ENCODE measurements at regions not wholly inside any gene's neighbourhood (a gene's known extent, or its start where the extent isn't known, plus 50 kb on each side); places are given as distances from the start of the nearest gene placed in this dataset.

DNA sequence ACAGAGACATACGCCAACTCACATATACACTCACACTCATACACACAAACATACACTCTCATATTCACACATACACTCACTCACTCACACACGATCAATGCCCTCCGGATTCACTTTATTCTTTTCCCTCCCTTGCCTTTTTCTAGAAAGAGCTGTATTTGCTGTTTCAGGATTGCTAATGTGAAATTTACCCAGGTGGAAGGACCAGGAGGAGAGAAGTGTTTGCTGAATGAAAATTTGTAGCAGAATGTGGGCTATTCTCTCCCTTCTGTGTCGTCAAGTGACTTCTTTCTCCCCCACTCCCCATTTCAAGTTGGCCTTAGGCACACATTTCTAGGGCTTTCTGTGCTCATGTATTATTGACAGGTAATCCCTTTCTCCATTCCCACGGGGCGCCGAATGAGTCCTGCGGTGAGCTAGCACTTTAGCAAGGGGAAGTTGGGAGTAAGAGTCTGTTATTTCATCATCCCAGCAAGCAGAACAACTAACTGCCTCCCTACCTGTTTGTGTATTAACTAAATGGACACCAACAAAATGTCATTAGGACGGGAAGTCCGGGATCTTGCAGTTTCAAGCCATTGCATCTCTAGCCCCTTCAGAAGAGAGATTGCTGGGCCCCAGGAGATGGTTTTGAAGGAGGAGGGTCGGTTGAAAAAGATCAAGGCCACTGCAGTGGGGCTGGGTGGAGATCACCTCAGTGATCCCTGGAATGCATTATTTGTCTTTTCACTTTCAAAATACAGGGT is 97.1 kb upstream of the TAF11L2 start:
- H3K36me3 ChIP-seq (ENCODE audit: control insufficient read depth, insufficient read depth, low read length): no peaks in the 10 kb centered on the region
- no peak overlapping the region for H3K56ac ChIP-seq (ENCODE audit: extremely low read depth, insufficient read depth, low read length)
- H3K23ac ChIP-seq (ENCODE audit: low read depth, low read length): no peak overlapping the region
- no peak overlapping the region for H3K27ac ChIP-seq (ENCODE audit: insufficient read depth, low read length)
- H4K91ac ChIP-seq (ENCODE audit: insufficient read depth, low read depth, low read length): 0 out of 2 replicates have a peak overlapping the region, but pooled peaks have one; percentile 2
- H3K18ac ChIP-seq (ENCODE audit: low read depth, low read length): no peak overlapping the region
- WGBS, 2 experiments (ENCODE audit: extremely low coverage in 2 of 2, insufficient read length in 1 of 2): 100% methylated on average over 2 of the region's 11 CpGs; no CpG with 5 or more reads in 1 of the 2 experiments
- H3K27me3 ChIP-seq (ENCODE audit: control insufficient read depth, insufficient read depth, low read length): peaks cover 18% of the 10 kb centered on the region
- H2AFZ ChIP-seq (replicated peaks; ENCODE audit: low read length, poor library complexity): no peak overlapping the region
- TF ChIP-seq BHLHE40 (IDR thresholded peaks at IDR 0.05; ENCODE audit: low read depth, low read length) (no peak), RFX5 (IDR thresholded peaks at IDR 0.05; ENCODE audit: low read depth, low read length) (no peak), CEBPB (IDR thresholded peaks at IDR 0.05; ENCODE audit: low read depth, low read length) (no peak), MXI1 (IDR thresholded peaks at IDR 0.05; ENCODE audit: borderline replicate concordance, low read depth, low read length) (no peak), RAD21 (IDR thresholded peaks at IDR 0.05; ENCODE audit: low read length) (no peak), RCOR1 (IDR thresholded peaks at IDR 0.05; ENCODE audit: insufficient replicate concordance, low read length) (no peak), MAFK (IDR thresholded peaks at IDR 0.05; ENCODE audit: low read depth, low read length) (no peak), FOS (IDR thresholded peaks at IDR 0.05; ENCODE audit: low read depth, low read length) (no peak), CHD1 (IDR thresholded peaks at IDR 0.05; ENCODE audit: low read depth, low read length) (no peak), NFE2L2 (IDR thresholded peaks at IDR 0.05; ENCODE audit: low read depth, low read length) (no peak), SMC3 (IDR thresholded peaks at IDR 0.05; ENCODE audit: low read depth, low read length) (no peak), MAZ (IDR thresholded peaks at IDR 0.05; ENCODE audit: borderline replicate concordance, low read depth, low read length) (no peak), POLR2A (IDR thresholded peaks at IDR 0.05; ENCODE audit: low read depth, low read length) (no peak)
- TF ChIP-seq, protein P1, sequence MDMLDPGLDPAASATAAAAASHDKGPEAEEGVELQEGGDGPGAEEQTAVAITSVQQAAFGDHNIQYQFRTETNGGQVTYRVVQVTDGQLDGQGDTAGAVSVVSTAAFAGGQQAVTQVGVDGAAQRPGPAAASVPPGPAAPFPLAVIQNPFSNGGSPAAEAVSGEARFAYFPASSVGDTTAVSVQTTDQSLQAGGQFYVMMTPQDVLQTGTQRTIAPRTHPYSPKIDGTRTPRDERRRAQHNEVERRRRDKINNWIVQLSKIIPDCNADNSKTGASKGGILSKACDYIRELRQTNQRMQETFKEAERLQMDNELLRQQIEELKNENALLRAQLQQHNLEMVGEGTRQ (IDR thresholded peaks at IDR 0.05; ENCODE audit: low read depth, low read length): no peak
- TF ChIP-seq, protein P2, sequence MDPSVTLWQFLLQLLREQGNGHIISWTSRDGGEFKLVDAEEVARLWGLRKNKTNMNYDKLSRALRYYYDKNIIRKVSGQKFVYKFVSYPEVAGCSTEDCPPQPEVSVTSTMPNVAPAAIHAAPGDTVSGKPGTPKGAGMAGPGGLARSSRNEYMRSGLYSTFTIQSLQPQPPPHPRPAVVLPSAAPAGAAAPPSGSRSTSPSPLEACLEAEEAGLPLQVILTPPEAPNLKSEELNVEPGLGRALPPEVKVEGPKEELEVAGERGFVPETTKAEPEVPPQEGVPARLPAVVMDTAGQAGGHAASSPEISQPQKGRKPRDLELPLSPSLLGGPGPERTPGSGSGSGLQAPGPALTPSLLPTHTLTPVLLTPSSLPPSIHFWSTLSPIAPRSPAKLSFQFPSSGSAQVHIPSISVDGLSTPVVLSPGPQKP (IDR thresholded peaks at IDR 0.05; ENCODE audit: borderline replicate concordance, low read depth, low read length): no peak
- TF ChIP-seq, protein P3, sequence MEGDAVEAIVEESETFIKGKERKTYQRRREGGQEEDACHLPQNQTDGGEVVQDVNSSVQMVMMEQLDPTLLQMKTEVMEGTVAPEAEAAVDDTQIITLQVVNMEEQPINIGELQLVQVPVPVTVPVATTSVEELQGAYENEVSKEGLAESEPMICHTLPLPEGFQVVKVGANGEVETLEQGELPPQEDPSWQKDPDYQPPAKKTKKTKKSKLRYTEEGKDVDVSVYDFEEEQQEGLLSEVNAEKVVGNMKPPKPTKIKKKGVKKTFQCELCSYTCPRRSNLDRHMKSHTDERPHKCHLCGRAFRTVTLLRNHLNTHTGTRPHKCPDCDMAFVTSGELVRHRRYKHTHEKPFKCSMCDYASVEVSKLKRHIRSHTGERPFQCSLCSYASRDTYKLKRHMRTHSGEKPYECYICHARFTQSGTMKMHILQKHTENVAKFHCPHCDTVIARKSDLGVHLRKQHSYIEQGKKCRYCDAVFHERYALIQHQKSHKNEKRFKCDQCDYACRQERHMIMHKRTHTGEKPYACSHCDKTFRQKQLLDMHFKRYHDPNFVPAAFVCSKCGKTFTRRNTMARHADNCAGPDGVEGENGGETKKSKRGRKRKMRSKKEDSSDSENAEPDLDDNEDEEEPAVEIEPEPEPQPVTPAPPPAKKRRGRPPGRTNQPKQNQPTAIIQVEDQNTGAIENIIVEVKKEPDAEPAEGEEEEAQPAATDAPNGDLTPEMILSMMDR (conservative IDR thresholded peaks at IDR 0.05; ENCODE audit: low read depth, low read length): no peak
- no peak for ATAC-seq (ENCODE audit: low read depth)
- H3K14ac ChIP-seq (replicated peaks; ENCODE audit: low read depth, low read length): no peak overlapping the region
- DNase-seq: no peak
- dilution Hi-C loops (cut with HindIII; ENCODE audit: low sequenced_read_pairs, unreplicated experiment): no loop called here
- H3K9ac ChIP-seq (ENCODE audit: low read depth, low read length): no peak overlapping the region
- BruUV-seq (replicated peaks): no TSS peak
- peak overlapping the region; percentile 9; the same call in 1 of the 2 replicates for H2BK20ac ChIP-seq (ENCODE audit: low read depth, low read length)
- peaks cover 8% of the 10 kb centered on the region for H3K4me1 ChIP-seq (ENCODE audit: control insufficient read depth, insufficient read depth, low read length)
- no peak overlapping the region for H2BK120ac ChIP-seq (ENCODE audit: low read depth, low read length)
- peaks cover 12% of the 10 kb centered on the region for H3K9me1 ChIP-seq (ENCODE audit: insufficient read depth, low read length)
- ChIA-PET CTCF (no interaction called here), POLR2A (ENCODE audit: unreplicated experiment) (no interaction called here)
- no peak overlapping the region for H3K4ac ChIP-seq (ENCODE audit: low read depth, low read length)
- H2BK5ac ChIP-seq (ENCODE audit: low read depth, low read length, poor library complexity, severe bottlenecking): no peak overlapping the region
- intact Hi-C loops (cut with micrococcal nuclease): no loop called here
- no peak overlapping the region for H3K4me2 ChIP-seq (ENCODE audit: low read depth, low read length)
- H2AK9ac ChIP-seq (replicated peaks; ENCODE audit: low read depth, low read length, poor library complexity): no peak overlapping the region
- no peak overlapping the region for H4K8ac ChIP-seq (ENCODE audit: low read depth in 2 of 2, low read length in 2 of 2)
- H3K4me3 ChIP-seq (ENCODE audit: insufficient read depth, low read depth, low read length): no peak overlapping the region
- H2AK5ac ChIP-seq (ENCODE audit: low read depth, low read length): peak overlapping the region; percentile 40; the same call in 1 of the 2 replicates
- no peaks in the 10 kb centered on the region for H3K79me1 ChIP-seq (ENCODE audit: low read depth in 1 of 2, low read length in 2 of 2)
- in situ Hi-C loops (cut with MboI; ENCODE audit: low sequenced_read_pairs): no loop called here
- no peak overlapping the region for H4K5ac ChIP-seq (ENCODE audit: low read depth, low read length)
- H3K9me3 ChIP-seq (ENCODE audit: control insufficient read depth, insufficient read depth, low read length): no peaks in the 10 kb centered on the region
- no peaks in the 10 kb centered on the region for H4K20me1 ChIP-seq (ENCODE audit: insufficient read depth, low read length)
- no peak overlapping the region for H2BK15ac ChIP-seq (ENCODE audit: low read depth, low read length)

Data from IMR-90 (cell line).